Right hindlimb (tissue), 1 donor: ENCODE measurements at regions not wholly inside any gene's neighbourhood (a gene's known extent, or its start where the extent isn't known, plus 50 kb on each side); places are given as distances from the start of the nearest gene placed in this dataset.

Experiments used
- DNase-seq: peaks from one replicate; pipeline ENCODE4 v3.0.0-alpha.2; 2018

DNA sequence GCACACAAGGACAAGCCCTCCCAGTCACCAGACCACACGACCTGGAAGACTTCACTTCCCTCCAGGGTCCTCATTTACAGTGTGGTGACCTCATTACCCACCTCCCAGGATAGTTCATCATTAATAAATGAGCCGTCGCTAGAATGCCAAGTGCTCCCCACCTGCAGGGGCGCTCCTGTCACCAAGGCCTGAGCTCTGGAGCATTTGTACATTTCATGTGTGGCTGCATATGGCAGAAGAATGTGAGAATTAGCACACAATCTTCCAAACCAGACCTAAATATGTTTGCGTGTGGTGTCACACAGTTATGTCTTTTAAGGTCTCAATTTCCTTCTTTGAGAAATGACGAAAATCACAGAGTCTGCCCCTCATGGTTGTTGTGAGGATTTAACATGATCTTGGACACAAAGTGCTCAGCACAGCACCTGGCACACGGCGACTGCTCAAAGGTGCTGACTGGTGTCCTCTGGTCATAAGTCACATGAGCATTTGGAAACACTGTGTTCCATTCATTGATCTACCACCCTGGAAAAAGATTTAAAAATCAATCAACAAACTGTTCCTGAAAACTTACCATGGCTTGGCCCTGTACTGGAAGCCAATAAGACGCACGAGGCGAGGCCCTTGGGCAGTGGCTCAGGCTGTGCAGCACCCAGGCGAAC lies 150.6 kb upstream of the SPACA7 start:
- no peak for DNase-seq

DNA sequence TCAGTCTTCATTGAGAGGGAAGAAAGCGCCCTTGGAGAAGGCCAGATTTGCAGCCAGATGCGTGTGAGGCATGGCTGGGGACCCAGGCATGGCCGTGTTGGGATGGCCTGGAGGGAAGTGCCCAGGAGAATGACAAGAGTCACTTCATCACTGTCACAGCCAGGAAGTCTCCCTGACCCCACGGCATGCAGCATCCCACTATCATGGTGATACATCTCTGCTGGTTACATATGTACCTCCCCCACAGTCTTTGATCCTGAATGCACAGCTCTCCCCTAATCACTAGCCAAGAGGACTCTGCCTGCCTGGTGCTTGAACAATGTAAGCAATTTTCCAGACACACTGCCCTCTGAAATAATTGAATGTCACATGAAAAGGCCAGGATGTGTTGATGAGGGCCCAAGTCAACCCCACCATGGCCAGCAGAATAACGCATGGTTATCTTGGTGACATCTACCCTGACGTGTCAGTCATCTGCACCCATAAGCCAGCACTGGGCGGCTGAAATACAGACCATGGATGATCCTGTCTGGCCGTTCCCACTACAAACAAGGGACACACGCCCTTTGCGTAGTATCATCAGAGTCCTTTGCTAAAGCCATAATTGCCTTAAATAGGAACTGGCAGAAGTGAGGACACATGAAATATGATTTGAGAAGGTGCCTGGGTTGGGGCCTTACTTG lies 149.7 kb upstream of the SPACA7 start:
- no peak for DNase-seq

DNA sequence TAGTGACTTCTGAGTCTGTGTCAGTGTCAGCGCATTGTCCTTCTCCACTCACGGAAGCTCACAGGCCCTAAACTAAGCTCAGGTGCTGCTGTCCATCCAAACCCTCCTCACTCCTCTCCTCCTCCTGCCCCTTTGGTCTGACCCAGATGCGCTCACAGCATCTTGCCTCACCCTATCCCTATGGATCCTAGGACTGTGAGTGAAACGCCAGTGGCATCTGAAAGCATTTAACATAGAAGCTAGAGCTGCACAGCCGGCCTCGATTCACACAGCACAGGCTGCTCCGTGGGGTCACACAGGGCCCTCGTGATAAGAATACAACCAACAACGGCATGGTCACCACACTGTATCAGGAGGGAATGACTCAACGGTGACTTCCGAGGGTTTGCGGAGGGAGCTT lies 149.1 kb upstream of the SPACA7 start:
- DNase-seq = no peak

DNA sequence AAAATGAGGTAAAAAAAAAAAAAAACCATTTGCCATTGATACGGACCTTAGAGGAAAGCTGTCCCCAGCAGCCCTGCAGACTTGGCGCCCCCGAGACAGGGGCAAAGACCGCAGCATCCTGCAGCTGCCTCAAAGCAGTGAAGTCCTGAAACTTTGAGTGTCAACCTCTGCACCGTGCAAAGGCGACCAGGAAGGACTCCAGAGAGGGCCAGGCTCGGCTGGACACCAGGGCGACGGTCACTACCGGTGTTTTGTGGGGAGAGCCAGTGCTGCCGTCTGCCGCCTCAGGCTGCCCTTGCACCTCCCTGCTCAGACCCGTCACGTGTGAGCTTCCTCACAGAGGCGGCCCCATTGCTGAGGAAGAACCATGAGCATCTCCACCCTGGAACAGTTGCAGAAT lies 146.7 kb upstream of the SPACA7 start:
- no peak for DNase-seq

DNA sequence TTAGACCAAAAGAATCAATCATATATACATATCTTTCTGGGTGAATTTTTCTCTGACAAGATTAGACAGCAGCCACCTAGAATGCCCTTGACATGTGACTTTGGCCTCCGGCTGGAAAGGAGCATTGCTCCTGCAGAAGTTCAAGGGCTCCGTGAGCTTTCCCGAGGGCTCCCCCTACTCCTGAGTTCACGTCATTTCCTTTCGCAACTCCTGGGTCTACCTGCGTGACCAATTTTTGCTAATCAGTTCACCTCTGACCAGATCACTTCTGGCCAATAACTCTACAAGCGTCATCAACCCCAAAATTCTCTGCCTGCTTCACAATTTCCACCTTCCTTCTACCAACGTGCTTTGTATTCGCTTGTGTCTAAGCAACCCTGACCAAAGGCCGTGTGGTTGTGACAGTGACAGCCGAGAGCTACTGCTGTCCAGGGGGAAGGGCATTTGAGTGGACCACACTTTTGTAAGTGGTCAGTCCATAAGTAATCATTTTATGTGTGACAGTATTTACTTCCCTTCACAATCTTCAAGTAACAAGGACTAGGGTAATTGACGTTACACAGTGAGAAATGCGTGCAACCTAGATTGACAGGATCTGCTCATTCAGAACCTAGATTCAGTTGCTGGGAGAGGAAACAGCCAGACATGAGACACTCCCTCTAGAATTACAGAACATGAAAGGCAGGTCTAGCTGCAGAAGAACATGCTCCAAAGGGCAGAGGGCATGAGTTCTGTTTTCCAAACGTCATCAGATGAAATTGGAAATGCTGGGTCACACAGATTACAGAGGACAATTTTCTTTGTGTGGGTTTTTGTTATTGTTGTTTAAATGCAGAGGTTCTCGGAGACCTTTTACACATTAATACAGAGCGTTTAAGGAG lies 145.9 kb upstream of the SPACA7 start:
- no peak for DNase-seq

DNA sequence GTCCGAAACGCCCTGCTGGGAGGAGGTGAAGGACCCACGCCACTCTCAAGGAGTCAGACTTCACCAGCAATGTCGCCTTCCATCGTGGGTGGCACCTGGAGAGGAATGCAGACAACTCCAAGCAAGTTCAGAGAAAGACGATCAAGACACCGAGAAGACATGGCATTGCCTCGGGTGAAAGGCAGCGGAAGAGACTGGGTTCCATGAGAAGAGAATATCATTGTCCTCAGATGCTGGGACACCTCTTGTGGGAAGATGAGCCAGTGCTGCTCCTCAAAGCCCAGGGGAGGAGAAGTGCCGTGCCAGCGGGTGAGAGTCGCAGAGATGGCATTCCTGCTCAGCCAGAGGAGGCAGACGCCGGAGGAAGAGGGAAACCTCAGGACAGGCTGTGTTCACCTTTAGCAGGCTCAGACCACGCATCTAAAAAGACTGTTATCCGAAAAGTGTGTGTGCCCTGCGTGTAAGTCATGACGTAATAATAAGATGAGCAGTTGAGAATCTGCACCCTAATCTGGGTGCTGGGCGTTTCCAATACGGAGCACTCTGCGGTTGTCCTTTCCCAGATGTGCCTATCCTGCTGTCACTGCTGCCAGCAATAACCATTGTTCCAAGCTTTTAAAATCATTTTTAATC lies 144.6 kb upstream of the SPACA7 start:
- no peak for DNase-seq

DNA sequence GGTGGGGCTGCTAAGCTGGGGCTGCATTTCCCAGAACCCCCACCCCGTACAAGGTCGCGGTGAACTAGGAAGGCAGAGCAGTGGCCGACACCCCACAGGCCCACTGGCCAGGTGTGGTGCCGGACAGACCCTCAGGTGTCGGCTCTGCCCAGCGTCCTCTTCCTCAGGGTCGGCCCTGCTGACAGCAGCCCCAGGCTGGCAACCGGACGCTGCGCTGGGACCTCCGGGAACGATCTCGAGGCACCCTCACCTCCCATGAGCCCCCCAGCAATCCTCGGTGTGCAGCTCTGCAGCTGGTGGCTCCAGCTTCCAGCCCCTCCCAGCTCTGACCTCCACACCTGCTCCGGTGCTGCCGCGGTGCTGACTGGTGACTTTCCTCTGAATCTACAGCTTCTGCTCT lies 142.9 kb upstream of the SPACA7 start:
- no peak for DNase-seq

DNA sequence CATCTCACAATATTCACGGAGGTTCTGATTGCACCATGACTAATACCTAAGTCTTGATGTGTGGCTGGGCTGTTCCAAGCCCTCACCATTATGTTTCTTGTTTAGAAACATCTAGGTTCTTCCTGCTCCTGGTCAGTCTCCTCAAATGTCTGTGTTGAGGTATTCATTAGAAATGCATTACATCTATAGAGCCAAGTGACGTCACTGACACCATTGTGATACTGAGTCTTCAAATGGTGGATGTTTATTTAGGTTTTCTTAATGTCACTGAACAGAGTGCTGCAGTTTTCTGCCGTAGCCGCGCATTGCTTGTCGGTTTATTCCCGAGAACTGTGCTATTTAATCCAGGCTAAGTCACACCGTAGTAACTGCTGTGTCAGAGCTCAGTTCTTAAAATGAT lies 142.4 kb upstream of the SPACA7 start:
- DNase-seq = no peak

DNA sequence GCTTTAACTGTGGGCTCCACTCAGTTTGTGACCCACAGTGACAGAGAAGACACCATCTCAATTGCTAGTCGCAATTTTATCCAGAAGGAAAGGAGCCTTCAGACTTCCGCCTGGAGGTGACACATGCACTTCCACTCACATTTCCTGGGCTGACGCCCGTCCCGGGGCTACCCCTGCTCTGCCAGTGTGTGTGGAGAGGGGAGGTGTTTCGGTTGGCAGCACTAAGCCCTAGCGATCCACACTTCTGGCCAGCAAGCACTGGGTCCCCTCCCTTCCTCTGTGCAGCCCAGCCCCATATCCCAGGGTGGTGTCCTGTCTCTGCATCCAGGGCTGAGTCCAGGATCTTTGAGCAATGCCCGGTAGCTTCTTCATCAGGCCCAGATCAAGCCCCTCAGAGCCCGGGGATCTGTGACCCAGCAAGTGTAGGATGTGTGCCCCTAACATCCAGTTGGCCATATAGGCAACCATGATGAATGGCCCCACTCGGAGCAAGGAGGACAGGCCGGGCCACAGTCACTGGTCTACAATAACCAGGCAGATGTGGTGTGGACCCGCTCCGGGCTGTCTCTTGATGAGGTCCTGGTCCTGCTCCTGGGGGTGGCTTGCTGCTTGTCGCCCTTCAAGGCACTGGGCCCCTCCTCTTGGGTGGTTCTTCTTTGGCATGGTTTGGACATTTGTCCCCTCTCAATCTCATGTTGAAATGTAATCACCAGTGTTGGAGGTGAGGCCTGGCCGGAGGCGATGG lies 141.9 kb upstream of the SPACA7 start:
- no peak for DNase-seq

DNA sequence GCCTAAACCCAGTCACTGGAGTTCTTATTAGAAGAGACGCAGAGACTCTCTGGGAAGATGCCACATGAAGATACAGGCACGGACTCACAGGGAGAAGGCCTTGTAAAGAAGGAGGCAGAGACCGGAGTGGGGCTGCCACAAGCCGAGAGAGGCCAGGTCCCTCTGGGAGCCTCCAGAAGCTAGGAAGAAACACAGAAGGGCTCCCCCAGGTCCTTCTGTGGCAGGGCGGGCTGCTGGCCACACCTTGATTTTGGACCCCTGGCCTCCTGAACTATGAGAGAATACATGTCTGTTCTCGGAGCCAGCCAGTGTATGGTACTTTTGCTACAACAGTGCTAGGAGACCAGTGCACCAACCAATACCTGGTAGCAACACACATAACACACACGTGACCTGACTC lies 140.1 kb upstream of the SPACA7 start:
- DNase-seq = no peak

DNA sequence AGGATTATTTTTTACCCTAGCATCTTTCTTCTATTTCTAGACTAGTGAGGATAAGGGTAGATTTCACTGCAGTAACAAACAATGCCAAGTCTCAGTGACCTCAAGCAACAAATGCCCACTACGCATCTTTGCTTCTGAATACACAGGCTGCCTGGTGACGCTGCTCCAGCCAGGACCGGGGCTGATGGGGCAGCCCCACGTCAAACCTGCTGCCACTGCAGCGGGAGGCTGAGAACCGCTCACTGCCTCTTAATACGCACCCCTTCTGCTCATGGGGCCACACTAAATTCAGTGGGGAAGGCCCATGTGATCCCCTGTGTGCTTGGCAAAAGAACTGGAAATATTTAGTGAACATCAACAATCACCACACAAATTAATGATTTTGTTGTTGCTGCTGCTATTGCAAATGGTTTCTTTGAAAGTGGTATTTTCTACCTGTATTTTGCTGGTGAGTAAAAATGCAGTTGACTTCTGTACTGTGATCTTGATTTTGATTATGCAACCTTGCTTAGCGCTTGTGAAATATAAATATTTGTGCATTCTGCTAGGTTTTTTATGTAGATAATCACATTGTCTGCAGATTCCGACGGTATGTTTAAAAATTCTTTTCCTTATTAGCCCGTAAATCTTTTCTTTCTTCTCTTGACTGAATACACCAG lies 139.5 kb upstream of the SPACA7 start:
- no peak for DNase-seq

DNA sequence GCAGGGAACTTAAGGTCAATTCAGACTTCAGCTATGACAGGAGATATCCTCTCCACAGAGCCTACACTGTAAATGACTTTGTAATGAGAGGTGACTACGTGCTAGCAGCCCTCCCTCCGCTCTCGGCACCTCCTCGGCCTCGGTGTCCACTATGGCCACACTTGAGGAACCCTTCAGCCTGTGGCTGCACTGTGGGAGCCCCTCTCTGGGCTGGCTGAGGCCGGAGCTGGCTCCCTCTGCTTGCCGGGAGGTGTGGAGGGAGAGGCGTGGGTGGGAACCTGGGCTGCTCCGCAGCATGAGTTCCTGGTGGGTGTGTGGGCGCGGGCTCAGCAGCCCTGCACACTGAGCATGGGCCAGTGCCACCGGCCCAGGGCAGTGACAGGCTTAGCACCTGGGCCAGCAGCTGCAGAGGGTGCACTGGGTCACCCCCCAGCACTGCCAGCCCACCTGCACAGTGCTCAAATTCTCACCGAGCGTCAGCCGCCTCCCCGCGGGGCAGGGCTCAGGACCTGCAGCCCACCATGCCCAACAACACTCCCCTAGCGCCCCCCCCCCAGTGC lies 137.6 kb upstream of the SPACA7 start:
- no peak for DNase-seq

DNA sequence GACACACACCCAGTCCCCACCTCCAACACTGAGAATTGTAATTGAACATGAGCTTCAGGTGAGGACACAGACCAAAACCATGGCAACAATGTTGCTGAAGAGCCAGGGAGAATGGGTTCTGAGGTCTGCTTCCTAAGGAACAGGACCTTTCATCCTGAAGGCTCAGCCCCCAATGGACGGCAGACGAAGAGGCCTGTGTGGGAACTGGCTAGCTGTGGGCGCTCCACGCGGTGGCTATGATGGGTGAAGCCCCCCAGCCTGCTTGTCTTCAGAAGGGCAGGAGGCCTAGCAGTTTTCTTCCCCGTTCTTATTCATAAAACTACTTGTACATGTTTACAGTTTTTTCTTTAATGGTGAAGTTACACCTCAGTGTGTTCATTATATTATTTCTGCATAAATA lies 136.1 kb upstream of the SPACA7 start:
- DNase-seq = no peak

DNA sequence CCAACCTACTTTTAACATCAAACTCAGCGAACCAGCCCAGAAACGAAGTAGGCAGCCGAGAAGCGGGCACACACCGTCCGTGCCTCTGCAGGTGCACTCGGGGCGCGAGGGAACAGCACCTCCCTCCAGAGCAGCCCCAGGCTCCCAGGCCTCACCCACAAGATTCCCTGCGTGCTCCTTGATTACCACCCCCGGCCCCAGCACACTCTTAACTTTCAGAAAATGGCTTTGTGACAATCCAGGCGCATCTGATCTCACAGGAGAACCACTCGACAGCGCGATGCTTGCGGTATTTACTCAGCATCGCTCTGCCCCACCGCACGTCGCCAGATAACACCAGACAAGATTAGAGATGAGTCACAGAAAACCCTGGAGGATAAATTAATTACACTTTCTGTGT lies 134.9 kb upstream of the SPACA7 start:
- no peak for DNase-seq

DNA sequence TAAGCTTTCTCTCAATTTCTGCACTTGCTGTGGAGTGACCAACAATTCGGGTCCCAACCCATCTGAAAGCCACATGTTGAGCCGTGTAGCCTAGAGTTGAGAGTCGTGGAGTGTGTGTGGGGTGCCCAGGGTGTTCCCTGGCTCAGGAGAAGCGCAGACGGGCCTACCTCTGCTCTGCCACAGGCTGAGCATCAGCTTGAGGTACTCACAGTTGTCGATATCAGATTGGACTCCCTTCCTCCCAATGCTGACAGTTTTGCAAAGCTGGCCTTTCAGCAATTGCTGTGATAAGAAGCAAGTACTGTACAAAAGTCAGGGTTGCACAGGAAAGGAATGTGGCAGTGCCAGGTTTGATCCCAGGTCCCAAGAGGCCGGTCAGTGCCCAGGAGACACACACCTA lies 133.4 kb upstream of the SPACA7 start:
- DNase-seq = no peak

DNA sequence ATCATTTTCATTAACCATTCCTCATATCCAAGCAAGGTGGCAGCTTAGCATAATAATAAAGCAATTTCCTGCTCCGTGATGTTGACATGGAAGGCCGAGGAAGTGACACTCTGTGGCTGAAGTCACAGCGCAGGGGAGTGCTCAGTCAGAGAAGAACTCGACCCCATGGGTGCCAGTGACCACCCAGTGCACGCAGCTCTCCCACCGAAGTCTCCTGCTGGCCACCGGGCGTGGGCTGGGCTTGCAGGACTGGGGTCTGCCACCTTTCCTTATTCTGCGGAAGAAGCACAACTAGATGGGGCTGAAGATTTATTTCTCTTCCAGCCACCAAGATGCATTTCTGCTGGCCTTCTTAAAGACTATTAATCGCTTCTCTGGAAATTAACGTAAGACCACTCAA lies 132.1 kb upstream of the SPACA7 start:
- DNase-seq = no peak

DNA sequence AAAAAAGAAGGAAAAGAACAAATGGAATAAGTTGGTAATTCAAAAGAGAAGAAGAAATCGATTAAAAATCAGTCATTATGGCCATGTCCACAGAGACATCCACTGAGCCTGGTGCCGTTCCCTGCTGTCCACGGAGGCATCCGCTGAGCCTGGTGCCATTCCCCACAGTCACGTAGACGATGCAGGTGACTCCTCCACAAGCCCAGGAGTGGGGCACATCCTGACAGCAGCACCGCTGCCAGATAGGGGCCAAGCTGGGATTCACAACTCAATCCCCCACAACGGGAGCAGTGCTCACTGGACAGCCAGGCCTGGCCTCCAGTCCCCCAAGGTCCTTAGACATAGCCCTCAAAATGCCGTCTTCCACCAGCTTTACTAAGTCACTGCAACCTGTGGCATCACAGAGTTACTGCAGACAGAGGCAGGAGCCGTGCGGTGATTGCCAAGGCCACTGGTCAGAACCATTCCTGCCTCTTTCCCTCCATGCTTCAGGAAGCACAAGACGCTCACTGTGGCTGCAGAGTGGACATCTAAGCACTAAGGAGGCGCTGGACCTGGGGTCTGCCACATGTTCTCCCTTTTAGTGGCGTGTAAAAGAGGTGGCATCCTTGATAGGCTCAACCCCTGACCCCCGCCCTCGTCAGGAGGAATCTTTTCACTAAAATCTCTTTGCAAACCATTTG lies 131.5 kb upstream of the SPACA7 start:
- no peak for DNase-seq

DNA sequence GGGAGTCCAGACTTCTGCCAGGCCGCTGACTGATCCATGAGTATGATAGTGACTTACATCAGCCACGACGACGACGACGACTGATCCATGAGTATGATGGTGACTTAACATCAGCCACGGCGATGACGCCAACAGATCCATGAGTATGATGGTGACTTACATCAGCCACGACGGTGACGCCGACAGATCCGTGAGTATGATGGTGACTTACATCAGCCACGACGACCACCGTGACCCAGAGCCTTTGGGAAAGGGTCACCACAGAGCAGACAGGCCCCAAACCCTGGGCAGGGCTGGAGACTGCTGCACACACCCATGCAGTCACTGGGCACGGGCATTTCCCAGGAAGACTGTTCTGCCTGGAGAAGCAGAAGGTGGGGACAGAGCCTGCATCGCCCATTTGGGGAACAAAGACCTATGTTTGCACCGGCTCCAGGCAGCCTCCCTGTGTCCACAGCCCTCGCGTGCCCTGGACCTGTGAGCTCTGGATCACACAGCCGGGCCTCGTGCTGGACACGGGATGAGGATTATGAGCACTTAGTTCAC lies 130.9 kb upstream of the SPACA7 start:
- DNase-seq = no peak

DNA sequence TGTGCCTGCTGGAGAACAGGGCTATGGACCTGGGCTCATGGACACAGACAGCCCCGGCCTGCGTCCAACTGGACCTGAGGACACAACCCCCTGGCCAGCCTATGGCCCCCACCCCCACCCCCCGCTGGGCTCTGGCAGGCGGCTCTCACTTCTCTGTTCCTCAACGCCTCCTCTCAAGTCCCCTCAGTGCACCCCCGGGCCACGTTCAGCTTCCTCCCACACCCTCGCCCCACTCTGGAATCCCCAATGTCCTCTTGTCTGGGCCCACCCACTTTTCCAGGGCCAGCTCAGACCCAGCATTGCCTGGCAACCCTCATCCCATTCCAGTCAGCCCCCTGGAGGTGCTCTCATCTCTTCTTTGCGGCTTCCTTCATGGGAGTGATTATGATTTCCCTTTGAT lies 130.2 kb upstream of the SPACA7 start:
- DNase-seq = no peak

DNA sequence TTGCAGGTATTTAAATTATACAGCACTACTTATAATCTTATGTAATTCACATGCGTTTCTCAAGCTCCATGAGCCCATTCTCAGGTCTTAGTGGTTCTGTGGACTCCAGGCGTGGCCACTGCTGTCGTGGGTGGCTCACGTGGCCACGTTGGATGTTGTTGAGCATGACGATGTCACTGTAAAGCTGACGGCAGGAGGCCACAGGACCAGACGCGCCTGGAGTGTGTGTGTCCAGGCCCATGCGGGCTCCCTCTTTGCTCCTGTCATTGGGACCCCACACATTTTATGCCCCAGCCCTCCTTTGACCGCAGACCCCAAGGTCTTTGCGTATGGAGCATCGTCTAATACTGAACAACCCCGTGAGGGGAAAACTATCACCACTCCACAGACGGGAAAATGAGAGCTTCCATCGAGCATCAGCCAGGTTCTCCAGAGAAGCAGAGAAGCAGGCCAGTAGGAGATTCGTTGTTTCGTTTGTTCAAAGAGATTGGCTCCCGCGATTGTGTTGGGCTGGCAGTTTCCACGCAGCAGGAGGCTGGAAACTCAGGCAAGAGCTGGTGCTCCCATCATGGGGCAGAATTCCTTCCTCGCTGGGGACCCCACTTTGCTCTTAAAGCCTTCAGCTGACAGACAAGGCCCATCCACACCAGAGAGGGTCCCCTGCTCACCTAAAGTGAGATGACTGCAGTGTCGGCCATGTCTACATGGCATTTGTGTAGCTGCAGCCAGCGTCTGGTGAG lies 129.3 kb upstream of the SPACA7 start:
- DNase-seq = no peak
